ENCODE measurements at regions not wholly inside any gene's neighbourhood (a gene's known extent, or its start where the extent isn't known, plus 50 kb on each side); places are given as distances from the start of the nearest gene placed in this dataset.

DNA sequence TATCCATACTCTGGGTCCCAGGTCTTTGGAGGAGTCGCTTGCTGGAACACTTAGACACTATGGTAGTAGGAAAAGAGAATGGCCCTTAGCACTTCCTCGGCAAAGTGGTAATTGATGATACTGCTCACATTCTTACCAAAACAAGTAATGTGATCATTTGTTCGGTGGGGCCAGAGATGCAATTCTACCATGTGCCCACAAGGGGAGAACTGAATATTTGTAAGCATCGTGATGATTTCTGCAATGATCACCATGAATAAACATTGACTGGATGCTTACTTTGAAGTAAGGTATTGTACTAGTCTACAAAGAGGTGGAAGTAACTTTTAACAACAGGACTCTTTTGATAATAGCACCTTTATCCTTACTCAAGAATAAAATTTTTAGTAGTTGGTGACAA, 109.7 kb downstream of the CD8B2 start:
- no peak for TF ChIP-seq YY1 (IDR thresholded peaks at IDR 0.05; ENCODE audit: insufficient read depth, insufficient read length)
- TF ChIP-seq SUZ12 (IDR thresholded peaks at IDR 0.05; ENCODE audit: extremely low read depth, insufficient read depth, insufficient read length) = no peak
- TF ChIP-seq ZNF274 (IDR thresholded peaks at IDR 0.05; ENCODE audit: low read depth, low read length) = no peak

Measured in NT2/D1 (cell line).